Nucleus accumbens (tissue), 56 donors: ENCODE measurements at regions not wholly inside any gene's neighbourhood (a gene's known extent, or its start where the extent isn't known, plus 50 kb on each side); places are given as distances from the start of the nearest gene placed in this dataset.

Source experiments
- DNase-seq, 56 donors: peaks; one replicate each; lab custom pipeline; 2025; lab: John Stamatoyannopoulos, UW

- no peak for DNase-seq
These were observed 470.8 kb downstream of the PCDH20 start for GRCh38 chr13:60944863-60945262.

DNA sequence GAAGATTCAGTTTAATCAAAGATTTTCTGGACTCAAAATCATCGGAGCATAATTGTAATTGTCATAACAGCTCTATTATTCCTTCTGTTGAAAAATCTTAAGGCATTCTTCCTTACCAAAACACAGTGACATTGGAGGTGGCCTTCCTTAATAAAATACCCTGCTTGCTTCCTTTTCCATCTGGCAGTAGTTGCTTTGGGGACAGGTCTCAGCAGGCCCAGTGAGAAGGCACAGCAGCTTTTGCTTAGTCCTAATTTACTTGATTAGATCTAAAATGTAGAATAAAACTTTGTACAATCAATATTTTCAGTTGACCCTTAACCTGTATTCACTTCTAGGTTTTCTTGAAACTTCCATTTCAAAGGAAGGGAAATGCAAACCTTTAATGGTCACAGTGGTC, 471.6 kb downstream of the PCDH20 start:
- DNase-seq: no peak

DNA sequence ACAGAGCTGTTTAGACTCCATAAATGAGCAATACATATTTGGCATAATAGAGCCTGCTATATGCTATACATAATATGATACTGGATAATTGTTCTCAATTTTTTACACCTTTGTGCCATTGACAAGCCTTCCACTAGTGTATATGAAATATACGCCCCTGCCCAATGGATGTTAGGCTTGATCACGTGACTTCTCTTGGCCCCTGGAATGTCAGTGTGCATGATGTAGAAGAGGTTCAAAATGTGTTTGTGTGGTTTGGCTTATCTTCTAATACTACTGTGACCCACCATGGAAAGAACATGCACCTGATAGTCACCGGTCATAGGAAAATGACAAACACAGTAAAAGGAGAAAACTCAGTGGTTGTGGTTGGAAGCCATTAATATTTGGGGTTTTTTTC, 479.4 kb downstream of the PCDH20 start:
- no peak for DNase-seq

GRCh38 chr13:60933638-60934037, 482.0 kb downstream of the PCDH20 start:
- no peak for DNase-seq

GRCh38 chr13:60931858-60932546, 483.6 kb downstream of the PCDH20 start:
- no peak for DNase-seq

GRCh38 chr13:60925686-60926085, 490.0 kb downstream of the PCDH20 start:
- no peak for DNase-seq

DNA sequence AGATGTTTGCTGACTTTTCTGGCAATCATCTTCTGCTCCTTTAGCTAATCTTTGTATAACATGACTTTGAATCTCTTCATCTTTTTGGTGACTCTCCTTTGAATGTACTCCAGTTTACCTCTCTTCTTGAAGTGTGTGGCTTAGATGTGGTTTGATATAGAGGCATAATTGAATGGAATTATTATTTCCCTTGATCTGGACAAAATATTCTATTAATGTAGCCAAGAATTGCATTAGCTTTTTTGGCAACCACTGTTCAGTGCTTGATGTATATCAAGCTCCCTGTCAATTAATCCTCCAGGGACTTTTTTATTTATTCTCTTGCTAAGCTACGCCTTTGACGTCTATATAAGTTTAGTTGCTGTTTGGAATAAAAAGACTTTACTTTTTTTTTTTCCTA, 490.8 kb downstream of the PCDH20 start:
- DNase-seq: no peak

DNA sequence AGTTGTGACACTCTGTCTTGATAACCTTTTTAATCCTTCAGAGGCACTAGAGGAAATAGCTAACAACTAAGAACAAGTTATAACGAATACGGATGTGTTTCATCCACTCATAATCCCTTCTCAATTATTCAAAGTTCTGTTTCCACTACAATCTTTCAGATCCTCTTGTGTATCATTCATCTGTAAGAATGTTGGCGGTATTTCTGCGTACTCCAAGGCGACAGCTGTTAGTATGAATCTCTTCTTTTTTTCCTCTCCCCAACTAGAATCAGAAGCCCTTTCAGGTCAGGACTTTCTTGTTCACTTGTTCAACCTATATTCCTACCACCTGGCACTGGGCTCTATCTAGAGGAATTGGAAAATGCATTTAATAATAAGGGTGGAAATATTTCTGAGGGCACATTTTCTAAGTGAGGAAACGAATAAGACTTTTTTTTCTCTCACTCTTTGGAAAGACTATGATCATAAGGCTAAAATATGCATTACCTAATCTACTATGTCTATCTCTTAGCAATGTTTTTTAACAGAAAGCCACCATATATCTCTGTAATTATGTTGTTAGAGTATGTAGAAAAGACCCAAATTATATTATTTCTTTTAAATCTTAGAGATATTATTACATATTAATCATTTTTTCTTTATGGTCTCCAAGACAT, 492.9 kb downstream of the PCDH20 start:
- no peak for DNase-seq

DNA sequence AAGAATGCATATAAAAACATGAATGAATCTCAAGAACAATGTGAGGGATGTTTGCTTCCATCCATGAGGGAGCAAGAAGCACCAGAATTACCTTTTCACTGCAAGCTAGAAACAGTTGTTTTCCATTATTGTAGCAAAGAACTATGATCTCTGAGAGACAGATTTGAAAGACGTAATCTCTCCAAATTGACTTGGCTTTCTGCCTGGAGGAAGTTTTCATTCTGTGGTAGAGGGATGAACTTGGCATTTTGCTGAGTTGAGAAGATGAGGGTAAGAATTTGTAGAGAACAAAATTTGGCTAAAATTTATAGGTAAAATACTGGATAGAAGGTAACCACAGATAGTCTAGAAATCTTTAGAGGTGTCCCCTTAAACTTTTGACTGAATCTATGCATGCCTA, 496.8 kb downstream of the TDRD3 start:
- DNase-seq: no peak

GRCh38 chr13:60887711-60888110, 490.7 kb downstream of the TDRD3 start:
- no peak for DNase-seq

DNA sequence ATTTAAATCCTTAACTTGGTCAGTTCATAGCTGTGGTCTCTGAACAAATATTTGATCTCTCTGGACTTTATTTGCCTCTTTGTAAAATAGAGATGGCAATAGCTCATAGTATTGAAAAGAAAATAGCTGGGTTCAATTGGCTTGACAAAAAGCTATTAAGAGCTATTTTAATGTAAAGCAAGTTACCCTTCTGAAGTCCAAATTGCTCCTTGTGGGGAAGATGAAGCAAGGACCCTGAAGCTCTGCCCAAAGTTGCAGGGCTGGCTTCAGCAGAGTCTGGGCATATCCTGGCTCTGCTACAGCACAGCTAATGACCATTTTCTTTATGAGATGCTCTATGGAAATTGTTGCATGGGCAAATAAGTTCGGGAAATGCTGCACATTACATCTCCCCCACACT, 484.5 kb downstream of the TDRD3 start:
- no peak for DNase-seq

- no peak for DNase-seq
These were observed 476.1 kb downstream of the TDRD3 start for GRCh38 chr13:60873116-60873515.

DNA sequence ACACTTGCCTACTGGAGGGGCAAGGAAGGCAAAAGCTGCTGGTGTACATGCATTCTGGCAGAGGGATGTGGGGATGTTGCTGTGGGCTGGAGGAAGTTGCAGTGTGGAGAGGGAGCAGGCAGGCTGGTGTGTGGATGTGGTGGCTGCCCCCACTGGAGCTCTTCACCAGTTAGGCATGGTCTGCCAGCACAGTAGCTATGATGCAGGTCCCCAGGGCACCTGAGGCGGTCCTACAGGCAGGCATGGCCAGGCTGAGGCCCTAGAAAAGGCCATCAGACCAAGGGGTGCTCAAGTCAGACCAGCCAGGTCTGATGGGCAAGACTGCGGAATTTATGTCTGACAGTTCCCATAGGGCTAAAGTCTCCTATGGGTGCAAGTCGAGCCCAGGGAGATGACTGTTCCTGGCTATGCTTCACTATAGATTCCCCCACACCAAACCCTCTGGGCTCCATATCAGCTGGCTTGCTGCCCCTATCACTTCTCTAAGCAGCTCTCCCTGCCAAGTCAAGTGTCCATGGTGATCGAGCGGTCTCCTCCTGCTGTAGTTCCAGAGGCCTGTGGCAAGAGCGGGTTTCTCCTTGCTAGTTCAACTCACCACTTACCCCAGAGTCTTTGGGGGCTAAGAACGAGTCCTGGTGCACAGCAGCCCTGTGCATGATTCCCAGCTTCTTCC, 473.1 kb downstream of the TDRD3 start:
- DNase-seq: no peak

DNA sequence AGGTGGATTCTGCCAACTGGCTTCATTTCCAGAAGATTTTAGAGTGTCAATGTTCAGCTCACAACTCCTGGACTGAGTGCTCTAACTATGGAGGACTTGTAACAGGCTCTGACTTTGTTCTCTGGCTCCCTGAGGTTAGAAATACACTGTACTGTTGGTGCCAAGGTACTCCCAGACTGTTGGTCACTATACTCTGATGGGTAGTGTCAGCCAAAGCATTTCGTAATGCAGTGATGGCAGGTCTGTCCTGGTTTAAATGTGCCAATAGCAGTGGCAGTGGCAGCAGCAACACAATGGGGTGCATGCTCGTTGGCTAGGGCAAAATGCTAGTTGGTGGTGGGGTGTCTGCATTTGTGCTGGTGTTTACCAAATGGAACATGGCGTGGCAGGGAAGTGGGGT, 472.2 kb downstream of the TDRD3 start:
- DNase-seq: no peak

GRCh38 chr13:60862036-60862435, 465.0 kb downstream of the TDRD3 start:
- no peak for DNase-seq

GRCh38 chr13:60857698-60858097, 460.7 kb downstream of the TDRD3 start:
- no peak for DNase-seq

DNA sequence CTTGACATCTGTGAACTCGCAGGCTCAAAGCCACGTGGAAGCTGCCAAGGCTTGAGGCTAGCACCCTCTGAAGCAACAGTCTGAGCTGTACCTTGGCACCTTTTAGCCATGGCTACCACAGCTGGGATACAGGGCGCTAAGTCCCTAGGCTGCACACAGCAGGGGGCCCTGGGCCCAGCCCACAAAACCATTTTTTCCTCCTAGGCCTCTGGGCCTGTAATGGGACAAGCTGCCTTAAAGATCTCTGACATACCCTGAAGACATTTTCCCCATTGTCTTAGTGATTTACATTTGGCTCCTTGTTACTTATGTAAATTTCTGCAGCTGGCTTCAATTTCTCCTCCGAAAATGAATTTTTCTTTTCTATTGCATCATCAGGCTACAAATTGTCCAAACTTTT, 455.9 kb downstream of the TDRD3 start:
- no peak for DNase-seq

DNA sequence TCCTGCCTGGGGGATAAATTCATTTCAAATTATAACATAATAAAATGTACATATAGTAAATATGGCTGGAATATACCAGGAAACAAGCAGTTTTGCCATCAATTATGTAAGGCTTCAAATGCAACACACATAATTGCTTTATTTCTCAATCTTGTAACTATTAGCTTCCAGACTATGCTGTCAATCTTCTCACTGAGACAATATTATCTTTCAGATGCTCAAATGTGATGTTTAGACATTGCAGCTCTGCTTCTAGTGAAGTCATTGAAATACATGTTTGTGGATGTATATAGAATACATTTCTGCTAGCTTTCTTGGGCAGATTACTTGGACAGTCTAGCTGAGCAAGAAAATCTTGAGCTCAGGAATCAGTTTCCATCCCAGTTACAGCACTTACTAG, 454.4 kb downstream of the TDRD3 start:
- DNase-seq: no peak

DNA sequence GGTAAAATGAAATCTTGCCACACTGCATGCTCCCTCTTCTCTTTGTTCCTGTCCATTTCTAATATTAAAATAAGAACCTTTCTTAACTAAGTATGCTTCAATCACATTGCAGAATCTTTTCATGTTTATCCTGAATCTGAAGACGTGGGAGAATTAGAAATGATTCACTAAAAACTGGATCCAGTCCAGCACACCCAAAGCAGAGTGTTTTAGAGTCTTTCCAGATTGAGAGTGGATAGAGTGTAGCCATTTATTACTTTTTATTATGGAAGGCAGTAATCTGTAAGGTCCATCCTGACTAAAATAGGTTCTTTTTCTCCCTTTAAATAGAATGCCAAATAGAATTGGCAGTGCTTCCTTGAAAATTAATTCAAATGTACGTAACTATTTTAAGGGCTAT, 453.5 kb downstream of the TDRD3 start:
- no peak for DNase-seq

GRCh38 chr13:60838581-60838980, 441.6 kb downstream of the TDRD3 start:
- DNase-seq: no peak

GRCh38 chr13:60837806-60838205, 440.8 kb downstream of the TDRD3 start:
- no peak for DNase-seq

- DNase-seq: no peak
These were observed 439.8 kb downstream of the TDRD3 start for GRCh38 chr13:60836821-60837220.
